HEK293 (cell line): ENCODE measurements at regions not wholly inside any gene's neighbourhood (a gene's known extent, or its start where the extent isn't known, plus 50 kb on each side); places are given as distances from the start of the nearest gene placed in this dataset.

Source experiments
- CTCF ChIA-PET: fragments of 350-600 bp; formaldehyde crosslinking; extraction: SDS; loops from one replicate; lab custom pipeline; 2021; ENCODE audit warnings: antibody characterized with exemption; lab: Yijun Ruan, JAX
- POLR2A ChIA-PET: fragments of 300-600 bp; formaldehyde crosslinking; extraction: SDS; loops from one replicate; lab custom pipeline; 2020; ENCODE audit warnings: antibody characterized with exemption, inconsistent platforms; lab: Yijun Ruan, JAX
- H3K27ac ChIP-seq: fragments of 200-500 bp; sonication (Bioruptor generic); 2 replicates; pipeline ENCODE4 v1.5.1; 2014; ENCODE audit warnings: low read depth, low read length, control low read depth, inconsistent platforms; ENCODE audit errors: extremely low read depth
- H3K36me3 ChIP-seq, 2 experiments: fragments of 200-500 bp in 1 of 2; sonication (Bioruptor generic) in 1 of 2; 1 replicate in 1 of 2; 2 replicates in 1 of 2; pipeline ENCODE4 v1.5.1; 2014 to 2017; ENCODE audit warnings: inconsistent platforms in 2 of 2, low read length in 2 of 2; ENCODE audit not compliant: control insufficient read depth in 2 of 2, insufficient read depth in 1 of 2
- H3K4me1 ChIP-seq: fragments of 200-500 bp; sonication (Bioruptor generic); 2 replicates; pipeline ENCODE4 v1.5.1; 2014; ENCODE audit warnings: mild to moderate bottlenecking, low read length, inconsistent platforms; ENCODE audit not compliant: control insufficient read depth, insufficient read depth
- H3K4me3 ChIP-seq: 2 replicates; pipeline ENCODE4 v1.5.1; 2011; ENCODE audit warnings: low read depth, mild to moderate bottlenecking, control low read depth, low read length, moderate library complexity
- H3K9me3 ChIP-seq: fragments of 200-500 bp; sonication (Bioruptor generic); 2 replicates; pipeline ENCODE4 v1.5.1; 2014; ENCODE audit warnings: low read depth, low read length, inconsistent platforms; ENCODE audit not compliant: control insufficient read depth, insufficient read depth
- BCL11A ChIP-seq: fragments of 450-650 bp; formaldehyde crosslinking; IDR thresholded peaks from 2 replicates; pipeline ENCODE4 v1.5.1; 2016; ENCODE audit warnings: low read depth, missing biosample characterization, missing genetic modification characterization
- EGR2 ChIP-seq: fragments of 450-650 bp; formaldehyde crosslinking; IDR thresholded peaks from 2 replicates; pipeline ENCODE4 v1.5.1; 2016; ENCODE audit warnings: low read depth, missing biosample characterization, missing genetic modification characterization
- GLI4 ChIP-seq: fragments of 450-650 bp; formaldehyde crosslinking; IDR thresholded peaks from 2 replicates; pipeline ENCODE4 v1.5.1; 2016; ENCODE audit warnings: missing biosample characterization, missing genetic modification characterization
- MEIS1 ChIP-seq: sonication (generic); formaldehyde crosslinking; IDR thresholded peaks from 2 replicates; pipeline ENCODE4 v1.8.1; 2022; ENCODE audit warnings: missing genetic modification reagents, mild to moderate bottlenecking, borderline replicate concordance
- ZBTB17 ChIP-seq: fragments of 450-650 bp; formaldehyde crosslinking; IDR thresholded peaks from 2 replicates; pipeline ENCODE4 v1.5.1; 2016; ENCODE audit warnings: missing biosample characterization, missing genetic modification characterization
- ZBTB44 ChIP-seq: fragments of 450-650 bp; IDR thresholded peaks from 2 replicates; pipeline ENCODE4 v1.5.1; 2018; ENCODE audit warnings: missing biosample characterization, mild to moderate bottlenecking, missing genetic modification characterization
- ZNF114 ChIP-seq: fragments of 450-650 bp; formaldehyde crosslinking; IDR thresholded peaks from 2 replicates; pipeline ENCODE4 v1.5.0; 2017; ENCODE audit warnings: missing biosample characterization, missing genetic modification characterization
- ZNF18 ChIP-seq: fragments of 450-650 bp; formaldehyde crosslinking; IDR thresholded peaks from 2 replicates; pipeline ENCODE4 v1.5.1; 2016; ENCODE audit warnings: missing biosample characterization, missing genetic modification characterization
- ZNF223 ChIP-seq: fragments of 450-650 bp; formaldehyde crosslinking; IDR thresholded peaks from 2 replicates; pipeline ENCODE4 v1.5.1; 2016; ENCODE audit warnings: missing biosample characterization, missing genetic modification characterization
- ZNF239 ChIP-seq: fragments of 450-650 bp; formaldehyde crosslinking; IDR thresholded peaks from 2 replicates; pipeline ENCODE4 v1.5.1; 2016; ENCODE audit warnings: missing biosample characterization, missing genetic modification characterization
- ZNF248 ChIP-seq: fragments of 450-650 bp; formaldehyde crosslinking; IDR thresholded peaks from 2 replicates; pipeline ENCODE4 v1.5.1; 2017; ENCODE audit warnings: missing biosample characterization, missing genetic modification characterization
- ZNF404 ChIP-seq: fragments of 450-650 bp; formaldehyde crosslinking; IDR thresholded peaks from 2 replicates; pipeline ENCODE4 v1.5.1; 2017; ENCODE audit warnings: missing biosample characterization, missing genetic modification characterization
- ZNF510 ChIP-seq: fragments of 450-650 bp; formaldehyde crosslinking; IDR thresholded peaks from 2 replicates; pipeline ENCODE4 v1.5.1; 2018; ENCODE audit warnings: mild to moderate bottlenecking, missing genetic modification characterization, missing biosample characterization; ENCODE audit not compliant: insufficient replicate concordance
- ZNF514 ChIP-seq: fragments of 450-650 bp; formaldehyde crosslinking; IDR thresholded peaks from 2 replicates; pipeline ENCODE4 v1.5.1; 2016; ENCODE audit warnings: missing biosample characterization, missing genetic modification characterization
- ZNF548 ChIP-seq: fragments of 450-650 bp; formaldehyde crosslinking; IDR thresholded peaks from 2 replicates; pipeline ENCODE4 v1.5.1; 2016; ENCODE audit warnings: missing biosample characterization, missing genetic modification characterization
- ZNF549 ChIP-seq: fragments of 450-650 bp; IDR thresholded peaks from 2 replicates; pipeline ENCODE4 v1.5.1; 2018; ENCODE audit warnings: missing biosample characterization, missing genetic modification characterization, mild to moderate bottlenecking, inconsistent platforms, moderate library complexity
- ZNF600 ChIP-seq: fragments of 450-650 bp; formaldehyde crosslinking; IDR thresholded peaks from 2 replicates; pipeline ENCODE4 v1.5.1; 2016; ENCODE audit warnings: missing biosample characterization, missing genetic modification characterization
- ZNF654 ChIP-seq: fragments of 450-650 bp; formaldehyde crosslinking; IDR thresholded peaks from 2 replicates; pipeline ENCODE4 v1.5.1; 2016; ENCODE audit warnings: low read depth, missing biosample characterization, missing genetic modification characterization
- ZXDB ChIP-seq: fragments of 450-650 bp; formaldehyde crosslinking; IDR thresholded peaks from 2 replicates; pipeline ENCODE4 v1.5.1; 2016; ENCODE audit warnings: missing biosample characterization, missing genetic modification characterization
- TF ChIP-seq, protein P1 (sequence below): fragments of 450-650 bp; formaldehyde crosslinking; IDR thresholded peaks from 2 replicates; pipeline ENCODE4 v1.5.1; 2016; ENCODE audit warnings: missing biosample characterization, missing genetic modification characterization
- TF ChIP-seq, protein P2 (sequence below): fragments of 450-650 bp; formaldehyde crosslinking; IDR thresholded peaks from 2 replicates; pipeline ENCODE4 v1.5.1; 2016; ENCODE audit warnings: missing biosample characterization, missing genetic modification characterization
- TF ChIP-seq, protein P3 (sequence below): fragments of 450-650 bp; formaldehyde crosslinking; IDR thresholded peaks from 2 replicates; pipeline ENCODE4 v1.5.1; 2016; ENCODE audit warnings: missing biosample characterization, missing genetic modification characterization

- TF ChIP-seq ZNF18 (tag by site-specific recombination) (no peak), ZNF510 (tag by site-specific recombination) (no peak), ZBTB44 (tag by site-specific recombination) (no peak), MEIS1 (no peak), ZXDB (no peak), ZNF239 (no peak)
Observed at GRCh38 chr2:188129677-188130076, 162.0 kb upstream of the GULP1 start (continued).

DNA sequence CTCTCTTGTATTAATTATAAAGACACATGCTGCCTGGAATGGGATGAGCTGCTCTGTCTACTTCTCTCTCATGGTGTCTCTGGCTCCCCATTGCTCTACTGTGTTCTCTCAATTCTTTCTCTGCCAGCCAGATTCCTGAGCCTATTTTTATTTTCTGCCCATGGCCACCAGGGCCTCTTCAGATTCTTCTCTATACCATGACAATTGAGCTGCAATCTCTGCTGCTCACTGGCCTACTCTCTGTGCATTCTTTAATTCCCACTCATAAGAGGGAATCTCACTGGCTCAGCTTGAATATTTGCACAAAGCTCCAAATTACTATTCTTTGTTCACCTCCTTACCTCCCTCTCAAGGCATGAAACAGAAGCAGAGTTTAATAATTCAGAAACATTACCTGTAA is 161.4 kb upstream of the GULP1 start:
- Histone ChIP-seq H3K9me3 (no peaks in the 10 kb centered on the region), H3K4me1 (peaks cover 3% of the 10 kb centered on the region), H3K36me3 (no peaks in the 10 kb centered on the region), H3K27ac (no peak overlapping the region), H3K4me3 (no peak overlapping the region)
- ChIA-PET POLR2A (interaction anchor here (1.2 kb wide), 1 partner anchor 162 kb away, joined by 3 read pairs; no protein-coding TSS in a partner anchor), CTCF (no interaction called here)
- TF ChIP-seq ZNF549 (tag by site-specific recombination) (no peak), ZNF548 (tag by site-specific recombination) (no peak), ZNF114 (tag by site-specific recombination) (no peak), ZNF404 (tag by site-specific recombination) (no peak)
- TF ChIP-seq, protein P1, sequence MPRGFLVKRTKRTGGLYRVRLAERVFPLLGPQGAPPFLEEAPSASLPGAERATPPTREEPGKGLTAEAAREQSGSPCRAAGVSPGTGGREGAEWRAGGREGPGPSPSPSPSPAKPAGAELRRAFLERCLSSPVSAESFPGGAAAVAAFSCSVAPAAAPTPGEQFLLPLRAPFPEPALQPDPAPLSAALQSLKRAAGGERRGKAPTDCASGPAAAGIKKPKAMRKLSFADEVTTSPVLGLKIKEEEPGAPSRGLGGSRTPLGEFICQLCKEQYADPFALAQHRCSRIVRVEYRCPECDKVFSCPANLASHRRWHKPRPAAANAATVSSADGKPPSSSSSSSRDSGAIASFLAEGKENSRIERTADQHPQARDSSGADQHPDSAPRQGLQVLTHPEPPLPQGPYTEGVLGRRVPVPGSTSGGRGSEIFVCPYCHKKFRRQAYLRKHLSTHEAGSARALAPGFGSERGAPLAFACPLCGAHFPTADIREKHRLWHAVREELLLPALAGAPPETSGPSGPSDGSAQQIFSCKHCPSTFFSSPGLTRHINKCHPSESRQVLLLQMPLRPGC (tag by site-specific recombination): no peak

- POLR2A ChIA-PET: interaction anchor here (1.2 kb wide), 1 partner anchor 161 kb away, joined by 3 read pairs; no protein-coding TSS in a partner anchor
Observed at GRCh38 chr2:188131281-188131680, 160.4 kb upstream of the GULP1 start.

More at GRCh38 chr2:188131281-188131680, 160.4 kb upstream of the GULP1 start:
- Histone ChIP-seq H3K9me3 (no peaks in the 10 kb centered on the region), H3K27ac (no peak overlapping the region), H3K4me1 (peaks cover 3% of the 10 kb centered on the region), H3K36me3 (no peaks in the 10 kb centered on the region)
- TF ChIP-seq ZNF654 (tag by site-specific recombination) (no peak), EGR2 (tag by site-specific recombination) (no peak), ZNF223 (tag by site-specific recombination) (no peak), ZNF114 (tag by site-specific recombination) (no peak), BCL11A (tag by site-specific recombination) (no peak), ZNF514 (tag by site-specific recombination) (no peak), ZNF600 (tag by site-specific recombination) (no peak), GLI4 (tag by site-specific recombination) (no peak), ZNF248 (tag by site-specific recombination) (no peak), ZBTB17 (tag by site-specific recombination) (no peak)
- TF ChIP-seq, protein P2, sequence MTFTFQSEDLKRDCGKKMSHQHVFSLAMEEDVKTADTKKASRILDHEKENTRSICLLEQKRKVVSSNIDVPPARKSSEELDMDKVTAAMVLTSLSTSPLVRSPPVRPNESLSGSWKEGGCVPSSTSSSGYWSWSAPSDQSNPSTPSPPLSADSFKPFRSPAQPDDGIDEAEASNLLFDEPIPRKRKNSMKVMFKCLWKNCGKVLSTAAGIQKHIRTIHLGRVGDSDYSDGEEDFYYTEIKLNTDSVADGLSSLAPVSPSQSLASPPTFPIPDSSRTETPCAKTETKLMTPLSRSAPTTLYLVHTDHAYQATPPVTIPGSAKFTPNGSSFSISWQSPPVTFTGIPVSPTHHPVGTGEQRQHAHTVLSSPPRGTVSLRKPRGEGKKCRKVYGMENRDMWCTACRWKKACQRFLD (tag by site-specific recombination): no peak
- TF ChIP-seq, protein P3, sequence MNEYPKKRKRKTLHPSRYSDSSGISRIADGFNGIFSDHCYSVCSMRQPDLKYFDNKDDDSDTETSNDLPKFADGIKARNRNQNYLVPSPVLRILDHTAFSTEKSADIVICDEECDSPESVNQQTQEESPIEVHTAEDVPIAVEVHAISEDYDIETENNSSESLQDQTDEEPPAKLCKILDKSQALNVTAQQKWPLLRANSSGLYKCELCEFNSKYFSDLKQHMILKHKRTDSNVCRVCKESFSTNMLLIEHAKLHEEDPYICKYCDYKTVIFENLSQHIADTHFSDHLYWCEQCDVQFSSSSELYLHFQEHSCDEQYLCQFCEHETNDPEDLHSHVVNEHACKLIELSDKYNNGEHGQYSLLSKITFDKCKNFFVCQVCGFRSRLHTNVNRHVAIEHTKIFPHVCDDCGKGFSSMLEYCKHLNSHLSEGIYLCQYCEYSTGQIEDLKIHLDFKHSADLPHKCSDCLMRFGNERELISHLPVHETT: no peak
- TF ChIP-seq, all 188 proteins: peak for 0
- CTCF ChIA-PET: interaction anchor here (0.6 to 0.8 kb wide), 2 partner anchors 550 to 853 kb away, joined by 3 read pairs; no protein-coding TSS in a partner anchor
- no peak overlapping the region for H3K4me3 ChIP-seq
